HL-60 (cell line): ENCODE measurements at regions not wholly inside any gene's neighbourhood (a gene's known extent, or its start where the extent isn't known, plus 50 kb on each side); places are given as distances from the start of the nearest gene placed in this dataset.

ENCODE experiments used
- DNase-seq, 2 experiments: peaks; one replicate each; pipeline ENCODE4 v3.0.0-alpha.2; 2010 to 2020; ENCODE audit warnings: low read depth in 1 of 2, low spot score in 1 of 2
- H3K27ac ChIP-seq: fragments of 250-450 bp; sonication (Bioruptor Pico); replicated peaks from 2 replicates; pipeline ENCODE4 v1.5.1; 2020; ENCODE audit warnings: mild to moderate bottlenecking, moderate library complexity
- H3K27me3 ChIP-seq: fragments of 250-450 bp; sonication (Bioruptor Pico); 2 replicates; pipeline ENCODE4 v1.5.1; 2021; ENCODE audit warnings: mild to moderate bottlenecking, moderate library complexity; ENCODE audit not compliant: insufficient read depth, poor library complexity, severe bottlenecking
- H3K4me3 ChIP-seq: replicated peaks from 2 replicates; pipeline ENCODE4 v1.5.1; 2011; ENCODE audit warnings: mild to moderate bottlenecking, control low read depth, low read length; ENCODE audit not compliant: insufficient read depth
- CTCF ChIP-seq: IDR thresholded peaks from one replicate; pipeline ENCODE4 v1.5.1; 2011; ENCODE audit warnings: low read length, control low read depth, inconsistent platforms; ENCODE audit not compliant: insufficient read depth
- GABPA ChIP-seq: IDR thresholded peaks from 2 replicates; pipeline ENCODE4 v1.6.1; 2012; ENCODE audit warnings: low read depth
- POLR2AphosphoS5 ChIP-seq: IDR thresholded peaks from 2 replicates; pipeline ENCODE4 v1.6.1; 2012; ENCODE audit warnings: low read depth
- REST ChIP-seq: IDR thresholded peaks from 2 replicates; pipeline ENCODE4 v1.6.1; 2012; ENCODE audit warnings: low read depth; ENCODE audit not compliant: insufficient replicate concordance
- SPI1 ChIP-seq: IDR thresholded peaks from 2 replicates; pipeline ENCODE4 v1.6.1; 2012; ENCODE audit warnings: low read depth, mild to moderate bottlenecking, borderline replicate concordance

- DNase-seq, result no peak
- no peak overlapping the region for H3K4me3 ChIP-seq
- no peak overlapping the region for H3K27ac ChIP-seq
- H3K27me3 ChIP-seq, result no peaks in the 10 kb centered on the region
- no peak for TF ChIP-seq CTCF
- TF ChIP-seq POLR2AphosphoS5, result no peak
- no peak for TF ChIP-seq SPI1
- no peak for TF ChIP-seq GABPA
- TF ChIP-seq REST, result no peak
These were observed 176.2 kb upstream of the NOVA1 start for GRCh38 chr14:26773906-26774593.

GRCh38 chr14:26775765-26776563, 178.1 kb upstream of the NOVA1 start:
- Histone ChIP-seq H3K27me3 (no peaks in the 10 kb centered on the region), H3K27ac (no peak overlapping the region), H3K4me3 (no peak overlapping the region)
- DNase-seq, result no peak
- TF ChIP-seq POLR2AphosphoS5 (no peak), CTCF (no peak), REST (no peak), SPI1 (no peak), GABPA (no peak)

- Histone ChIP-seq H3K4me3 (no peak overlapping the region), H3K27me3 (no peaks in the 10 kb centered on the region), H3K27ac (no peak overlapping the region)
- DNase-seq, result no peak
- TF ChIP-seq CTCF, result no peak
- TF ChIP-seq POLR2AphosphoS5, result no peak
- TF ChIP-seq REST, result no peak
- TF ChIP-seq GABPA, result no peak
- no peak for TF ChIP-seq SPI1
These were observed 193.4 kb upstream of the NOVA1 start for GRCh38 chr14:26791117-26791806.
